ENCODE measurements at regions not wholly inside any gene's neighbourhood (a gene's known extent, or its start where the extent isn't known, plus 50 kb on each side); places are given as distances from the start of the nearest gene placed in this dataset.

GRCh38 chr5:121572061-121572460 is 279.6 kb upstream of the FTMT start:
- no peak for TF ChIP-seq CTCF (IDR thresholded peaks at IDR 0.05 in 2 of 3, conservative IDR thresholded peaks at IDR 0.05 in 1 of 3; ENCODE audit: borderline replicate concordance in 1 of 3, insufficient read depth in 1 of 3, low read depth in 2 of 3, low read length in 2 of 3)
- no peak for TF ChIP-seq EZH2phosphoT487 (IDR thresholded peaks at IDR 0.05; ENCODE audit: borderline replicate concordance)
- TF ChIP-seq POLR2AphosphoS5 (IDR thresholded peaks at IDR 0.05; ENCODE audit: low read depth, low read length) = no peak
- no peak for TF ChIP-seq SRF (IDR thresholded peaks at IDR 0.05; ENCODE audit: low read depth)
- TF ChIP-seq, protein P1, sequence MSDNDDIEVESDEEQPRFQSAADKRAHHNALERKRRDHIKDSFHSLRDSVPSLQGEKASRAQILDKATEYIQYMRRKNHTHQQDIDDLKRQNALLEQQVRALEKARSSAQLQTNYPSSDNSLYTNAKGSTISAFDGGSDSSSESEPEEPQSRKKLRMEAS (IDR thresholded peaks at IDR 0.05) = no peak
- TF ChIP-seq RAD21 (IDR thresholded peaks at IDR 0.05; ENCODE audit: low read depth) = no peak
- no peak for TF ChIP-seq POLR2A (IDR thresholded peaks at IDR 0.05; ENCODE audit: borderline replicate concordance, extremely low read depth, insufficient read depth, insufficient read length)
- TF ChIP-seq, protein P2, sequence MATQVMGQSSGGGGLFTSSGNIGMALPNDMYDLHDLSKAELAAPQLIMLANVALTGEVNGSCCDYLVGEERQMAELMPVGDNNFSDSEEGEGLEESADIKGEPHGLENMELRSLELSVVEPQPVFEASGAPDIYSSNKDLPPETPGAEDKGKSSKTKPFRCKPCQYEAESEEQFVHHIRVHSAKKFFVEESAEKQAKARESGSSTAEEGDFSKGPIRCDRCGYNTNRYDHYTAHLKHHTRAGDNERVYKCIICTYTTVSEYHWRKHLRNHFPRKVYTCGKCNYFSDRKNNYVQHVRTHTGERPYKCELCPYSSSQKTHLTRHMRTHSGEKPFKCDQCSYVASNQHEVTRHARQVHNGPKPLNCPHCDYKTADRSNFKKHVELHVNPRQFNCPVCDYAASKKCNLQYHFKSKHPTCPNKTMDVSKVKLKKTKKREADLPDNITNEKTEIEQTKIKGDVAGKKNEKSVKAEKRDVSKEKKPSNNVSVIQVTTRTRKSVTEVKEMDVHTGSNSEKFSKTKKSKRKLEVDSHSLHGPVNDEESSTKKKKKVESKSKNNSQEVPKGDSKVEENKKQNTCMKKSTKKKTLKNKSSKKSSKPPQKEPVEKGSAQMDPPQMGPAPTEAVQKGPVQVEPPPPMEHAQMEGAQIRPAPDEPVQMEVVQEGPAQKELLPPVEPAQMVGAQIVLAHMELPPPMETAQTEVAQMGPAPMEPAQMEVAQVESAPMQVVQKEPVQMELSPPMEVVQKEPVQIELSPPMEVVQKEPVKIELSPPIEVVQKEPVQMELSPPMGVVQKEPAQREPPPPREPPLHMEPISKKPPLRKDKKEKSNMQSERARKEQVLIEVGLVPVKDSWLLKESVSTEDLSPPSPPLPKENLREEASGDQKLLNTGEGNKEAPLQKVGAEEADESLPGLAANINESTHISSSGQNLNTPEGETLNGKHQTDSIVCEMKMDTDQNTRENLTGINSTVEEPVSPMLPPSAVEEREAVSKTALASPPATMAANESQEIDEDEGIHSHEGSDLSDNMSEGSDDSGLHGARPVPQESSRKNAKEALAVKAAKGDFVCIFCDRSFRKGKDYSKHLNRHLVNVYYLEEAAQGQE (IDR thresholded peaks at IDR 0.05; ENCODE audit: low read depth) = no peak
- no peak for TF ChIP-seq FOSL1 (IDR thresholded peaks at IDR 0.05; ENCODE audit: low read depth)

Data from HCT116 (cell line).